HCEC 1CT (cell line): ENCODE measurements at regions not wholly inside any gene's neighbourhood (a gene's known extent, or its start where the extent isn't known, plus 50 kb on each side); places are given as distances from the start of the nearest gene placed in this dataset.
"Not testable (repeated sequence)": the region's sequence is repeated elsewhere in the genome, so short reads cannot be mapped to it uniquely, and the experiment has no call there.

ENCODE experiments used
- DNase-seq: peaks from one replicate; pipeline ENCODE4 v3.0.0-alpha.2; 2017

DNA sequence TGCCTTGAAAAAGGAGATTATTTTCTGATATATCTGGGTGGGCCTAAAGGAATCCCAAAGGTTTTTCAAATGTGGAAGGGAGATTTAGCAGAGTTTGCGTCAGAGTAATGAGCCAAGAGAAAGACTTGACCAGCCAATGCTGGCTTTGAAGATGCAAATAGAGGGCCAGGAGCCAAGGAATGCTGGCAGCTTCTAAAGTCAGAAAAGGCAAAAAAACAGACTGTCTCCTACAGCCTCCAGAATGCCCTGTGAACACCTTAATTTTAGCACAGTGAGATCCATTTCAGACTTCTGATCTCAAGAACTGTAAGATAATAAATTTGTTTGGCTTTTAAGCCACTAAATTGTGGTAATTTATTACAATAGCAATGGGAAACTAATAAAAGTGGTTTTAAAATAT, 122.6 kb upstream of the FREM1 start:
- DNase-seq, result no peak

DNA sequence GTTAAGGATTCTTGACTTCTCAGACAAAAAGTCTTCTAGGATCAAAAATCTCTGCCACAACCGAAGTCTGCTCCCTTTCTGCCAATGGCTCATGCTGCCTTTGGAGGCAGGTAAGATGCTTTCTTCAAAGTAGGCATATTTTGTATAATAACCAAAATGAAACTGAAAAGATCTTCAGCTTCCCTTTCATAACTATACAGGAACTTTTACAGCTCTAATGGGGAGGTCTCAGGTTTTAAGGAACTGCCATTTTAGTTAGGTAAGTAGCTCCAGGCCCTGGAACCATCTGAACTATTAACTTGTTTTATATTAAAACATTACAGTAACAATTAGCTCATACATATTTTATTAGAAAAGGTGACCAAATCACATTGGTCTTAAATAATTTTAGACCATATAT, 110.9 kb upstream of the FREM1 start:
- no peak for DNase-seq

DNA sequence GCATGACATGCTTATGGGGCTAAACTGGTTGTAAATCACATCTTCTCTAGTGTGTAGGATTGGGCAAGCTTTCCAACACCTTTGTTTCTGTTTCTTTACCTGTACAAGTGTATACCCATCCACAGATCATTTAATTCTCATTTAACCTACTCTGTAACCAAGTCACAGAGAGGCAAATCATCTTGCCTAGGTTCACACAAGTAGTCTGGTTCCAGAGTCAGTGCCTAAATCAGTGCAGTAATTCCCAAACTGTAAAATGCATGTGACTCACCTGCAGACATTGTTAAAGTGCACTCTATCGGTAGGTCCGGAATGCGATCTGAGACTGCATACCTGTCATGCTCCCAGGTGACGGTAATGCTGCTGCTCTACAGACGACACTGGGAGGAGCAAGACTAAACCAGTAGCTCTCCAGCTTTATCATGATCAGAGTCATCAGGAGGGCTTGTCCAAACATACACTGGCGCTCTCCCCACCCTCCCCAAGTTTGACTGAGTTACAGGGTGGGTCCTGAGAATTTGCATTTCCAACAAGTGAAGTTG, 107.9 kb upstream of the FREM1 start:
- no peak for DNase-seq

DNA sequence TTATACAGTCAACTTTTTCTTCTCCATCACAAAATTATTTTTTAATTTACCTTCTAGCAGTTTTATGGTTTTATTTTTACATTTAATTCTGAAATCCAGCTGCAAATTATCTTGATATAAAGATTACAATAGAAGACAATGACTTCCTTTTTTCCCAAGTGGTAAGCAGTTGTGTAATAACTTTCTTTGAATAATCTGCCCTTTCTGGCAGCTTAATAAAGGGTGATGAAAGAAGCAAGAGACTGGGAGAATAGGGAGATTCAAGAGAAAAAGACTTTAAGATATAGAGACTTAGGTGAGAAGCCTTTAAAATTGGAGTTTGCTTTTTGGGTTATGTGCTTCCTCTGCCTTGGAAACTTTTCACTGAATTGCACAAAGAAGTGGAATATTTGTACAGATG, 100.4 kb upstream of the FREM1 start:
- DNase-seq, result no peak

DNA sequence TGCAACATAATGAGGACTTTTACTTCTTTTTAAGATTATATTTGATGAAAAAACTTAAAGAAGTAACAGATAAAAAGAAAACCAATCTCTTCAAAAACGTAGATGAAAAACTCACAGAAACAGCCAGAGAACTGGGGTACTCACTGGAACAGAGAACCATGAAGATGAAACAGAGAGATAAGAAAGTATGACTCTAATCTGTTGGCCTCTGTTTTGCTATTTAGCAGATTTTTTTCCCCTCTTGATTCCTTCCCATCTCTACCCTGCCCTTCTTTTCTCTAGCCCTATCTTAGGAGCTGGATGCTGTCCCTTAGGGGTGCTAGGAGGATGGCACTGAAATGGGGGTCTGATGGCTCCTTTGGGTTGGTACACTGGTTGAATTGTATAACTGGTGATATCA, 97.5 kb upstream of the FREM1 start:
- DNase-seq, result no peak

DNA sequence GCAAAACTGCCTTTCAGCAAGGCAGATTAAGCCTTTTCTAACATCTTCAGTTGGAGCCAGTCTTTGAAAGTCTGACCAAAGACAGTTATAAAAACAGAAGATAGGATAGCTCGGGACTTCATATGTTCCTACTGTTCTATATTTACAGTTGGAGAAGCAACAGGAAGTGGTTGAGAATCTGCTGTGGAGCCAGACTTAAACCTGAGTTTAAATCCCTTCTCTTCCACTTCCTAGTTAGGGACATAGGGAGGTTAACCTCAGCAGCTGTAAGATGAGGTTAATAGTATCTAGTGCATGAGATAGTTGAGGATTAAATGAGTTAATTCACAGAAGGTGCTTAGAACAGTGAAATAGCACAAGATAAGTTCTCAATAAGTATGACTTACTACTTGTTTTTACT, 84.5 kb upstream of the FREM1 start:
- no peak for DNase-seq

DNA sequence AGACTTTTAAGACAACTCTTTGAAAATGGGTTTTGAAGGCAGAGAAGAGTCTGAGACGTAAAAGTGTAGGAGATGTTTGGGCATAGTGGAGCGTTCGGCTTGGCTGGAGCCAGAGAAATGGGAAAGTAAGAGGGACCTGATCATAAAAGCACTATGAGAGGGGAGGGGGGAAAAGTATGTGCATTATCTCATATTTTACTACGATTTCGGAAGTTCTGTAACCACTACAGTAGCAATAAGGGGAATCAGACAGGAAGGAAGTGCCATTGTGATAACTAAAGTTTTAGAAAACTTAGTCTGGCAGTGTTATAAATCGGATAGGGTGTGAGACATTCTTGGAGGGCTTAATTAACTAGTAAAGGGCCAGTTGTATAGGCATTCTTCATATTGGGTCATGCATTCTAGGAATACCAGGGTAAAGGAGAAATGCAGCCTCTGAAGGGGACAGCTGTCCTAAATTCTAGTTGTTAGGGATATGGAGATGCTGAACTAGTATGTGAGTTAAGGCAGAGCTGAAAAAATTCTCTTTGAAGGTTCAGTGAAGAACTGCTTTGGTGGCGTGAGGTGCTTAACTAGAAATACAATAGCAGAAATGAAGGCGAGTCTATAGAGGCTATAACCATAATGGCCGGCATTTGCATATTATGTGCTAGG, 83.8 kb upstream of the FREM1 start:
- no peak for DNase-seq

DNA sequence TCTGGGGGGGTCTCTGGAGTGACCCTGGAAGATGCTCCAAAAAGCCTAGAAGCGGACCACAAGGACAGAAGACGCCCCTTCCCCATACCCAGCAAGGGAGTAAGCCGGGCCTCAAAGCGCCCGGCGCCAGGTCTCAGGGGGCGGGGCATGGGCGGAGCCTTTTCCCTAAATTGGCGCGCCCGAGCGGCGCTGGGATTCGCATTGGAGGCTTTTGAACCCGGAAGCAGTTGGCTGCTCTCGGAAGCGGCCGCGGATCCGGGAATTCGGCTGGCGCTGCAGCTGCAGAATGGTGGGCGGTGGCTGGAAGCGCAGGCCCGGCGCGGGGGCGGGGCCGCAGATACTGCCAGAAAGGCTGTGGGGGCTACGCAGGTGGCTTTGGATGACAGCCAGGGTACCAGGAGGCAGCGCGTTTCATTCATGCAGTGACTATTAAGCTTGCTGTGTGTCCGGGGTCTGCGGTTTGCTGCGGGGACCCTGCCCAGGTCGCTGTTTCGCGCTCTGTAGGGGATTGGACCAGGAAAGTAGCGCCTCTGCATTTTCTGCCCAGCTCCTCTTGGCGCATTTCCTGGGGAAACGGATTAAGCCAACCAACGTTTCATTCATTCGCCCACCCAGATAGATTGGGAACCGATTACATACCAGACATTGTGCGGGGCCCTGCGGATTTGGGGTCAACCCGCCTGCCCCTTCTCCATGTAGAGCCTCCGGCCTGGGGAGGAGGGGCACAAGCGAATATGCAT, 83.0 kb upstream of the FREM1 start:
- DNase-seq, result no peak

DNA sequence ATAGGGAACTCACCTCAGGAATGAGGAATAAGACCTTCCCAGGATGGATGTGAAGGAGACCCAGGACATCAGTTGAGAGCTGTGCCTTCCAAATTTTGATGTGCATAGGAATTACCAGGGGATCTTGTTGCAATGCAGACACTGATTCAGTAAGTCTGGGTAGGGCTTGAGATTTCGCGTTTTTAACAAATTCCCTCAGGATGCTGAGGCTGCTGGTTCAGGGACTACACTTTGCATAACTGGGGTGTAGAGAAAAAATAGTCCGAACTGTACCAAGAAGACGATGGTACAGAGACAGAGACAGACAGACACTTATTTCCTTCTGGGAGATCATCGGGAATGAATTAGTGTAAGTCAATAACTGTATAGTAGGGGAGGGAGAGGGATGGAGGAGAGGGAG, 82.3 kb upstream of the FREM1 start:
- DNase-seq, result no peak

DNA sequence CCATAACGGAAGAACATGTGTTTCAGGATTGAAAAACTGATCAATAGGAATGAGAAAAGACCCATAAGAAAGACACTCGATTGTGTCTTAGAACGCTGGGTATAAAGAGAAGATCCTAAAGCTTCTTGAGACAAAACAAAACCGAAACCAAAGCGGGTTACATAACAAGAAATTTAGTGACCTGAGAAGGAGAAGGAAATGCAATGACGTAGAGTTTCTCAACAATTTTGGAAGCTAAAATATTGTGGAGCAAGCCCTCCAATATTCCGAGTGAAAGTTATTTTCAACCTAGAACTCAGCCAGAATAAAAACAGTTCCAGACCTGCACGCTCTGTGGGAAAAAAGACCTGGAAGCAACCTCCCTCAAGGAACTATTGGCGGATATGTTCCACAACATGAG, 81.9 kb upstream of the FREM1 start:
- DNase-seq, result no peak

DNA sequence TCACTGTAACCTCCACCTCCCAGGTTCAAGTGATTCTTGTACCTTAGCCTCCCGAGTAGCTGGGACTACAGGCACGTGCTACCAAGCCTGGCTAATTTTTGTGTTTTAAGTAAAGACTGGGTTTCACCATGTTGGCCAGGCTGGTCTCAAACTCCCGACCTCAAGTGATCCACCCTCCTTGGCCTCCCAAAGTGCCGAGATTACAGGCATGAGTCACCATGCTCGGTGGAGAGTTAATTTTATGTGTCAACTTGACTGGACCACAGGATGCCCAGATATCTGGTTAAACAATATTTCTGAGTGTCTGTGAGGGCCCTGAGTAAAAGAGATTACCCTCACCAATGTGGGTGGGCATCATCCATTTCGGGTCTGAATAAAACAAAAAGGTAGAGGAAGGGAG, 80.4 kb upstream of the FREM1 start:
- DNase-seq, result not testable (repeated sequence)

DNA sequence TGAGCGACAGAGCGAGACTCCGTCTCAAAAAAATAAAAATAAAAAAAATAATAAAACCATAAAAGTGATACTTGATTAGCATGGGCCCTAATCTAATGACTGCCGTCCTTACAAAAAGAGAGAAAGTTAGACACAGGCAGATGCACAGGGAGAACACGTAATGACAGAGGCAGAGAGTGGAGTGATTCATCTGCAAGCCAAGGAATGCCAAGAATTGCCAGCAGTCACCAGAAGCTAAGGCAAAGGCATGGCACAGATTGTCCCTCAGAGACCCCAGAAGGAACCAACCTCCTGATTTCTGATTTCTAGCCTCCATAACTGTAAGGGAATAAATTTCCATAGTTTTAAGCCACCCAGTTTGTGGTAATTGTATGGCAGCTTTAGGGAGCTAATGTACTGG, 79.6 kb upstream of the FREM1 start:
- DNase-seq, result no peak

DNA sequence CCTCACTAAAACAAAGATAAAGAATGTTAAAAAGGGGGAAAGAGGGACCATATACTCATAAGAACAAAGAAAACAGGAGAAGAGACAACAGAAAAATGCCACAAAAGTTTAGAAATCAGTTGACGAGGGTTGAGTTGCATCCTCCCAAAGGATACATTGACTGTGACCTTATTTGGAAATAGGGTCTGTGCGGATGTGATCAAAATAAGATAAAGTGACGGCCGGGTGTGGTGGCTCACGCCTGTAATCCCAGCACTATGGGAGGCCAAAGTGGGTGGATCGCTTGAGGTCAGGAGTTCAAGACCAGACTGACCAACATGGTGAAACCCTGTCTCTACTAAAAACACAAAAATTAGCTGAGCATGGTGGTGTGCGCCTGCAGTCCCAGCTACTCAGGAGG, 79.1 kb upstream of the FREM1 start:
- not testable (repeated sequence) for DNase-seq

DNA sequence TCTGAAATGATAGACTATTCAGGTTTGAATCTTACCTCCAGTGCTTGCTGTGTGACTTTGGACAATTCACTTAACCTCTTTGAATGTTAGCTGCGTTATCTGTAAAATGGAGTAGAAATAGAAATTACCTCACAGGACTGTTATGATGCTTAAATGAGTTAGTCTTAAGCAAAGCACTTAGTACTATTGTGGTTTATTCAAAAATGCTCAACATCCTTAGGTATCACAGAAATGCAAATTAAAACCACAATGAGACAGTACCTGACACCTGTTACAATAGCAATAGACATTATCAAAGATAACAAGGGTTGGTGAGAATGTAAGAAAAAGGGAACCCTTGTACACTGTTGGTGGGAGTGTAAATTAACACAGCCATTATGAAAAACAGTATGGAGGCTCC, 77.6 kb upstream of the FREM1 start:
- DNase-seq, result no peak

DNA sequence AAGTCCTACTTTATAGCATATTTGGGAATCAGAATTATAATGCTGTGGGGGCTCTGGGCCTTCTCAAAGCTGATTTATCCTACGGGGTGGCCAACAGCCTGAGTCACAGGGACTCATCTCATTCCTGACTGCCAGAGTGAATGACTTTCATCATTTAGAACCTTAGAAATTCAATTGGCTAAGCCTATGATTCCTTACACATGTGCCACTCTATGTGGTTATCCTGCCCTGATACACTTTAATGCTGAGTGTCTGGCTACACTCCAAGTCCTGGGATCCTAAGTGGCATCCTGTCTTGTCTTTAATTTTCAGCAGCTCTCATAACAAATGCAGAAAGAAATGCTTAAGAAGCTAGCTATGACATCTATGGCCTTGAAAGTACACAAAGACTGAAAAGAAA, 75.2 kb upstream of the FREM1 start:
- DNase-seq, result no peak

DNA sequence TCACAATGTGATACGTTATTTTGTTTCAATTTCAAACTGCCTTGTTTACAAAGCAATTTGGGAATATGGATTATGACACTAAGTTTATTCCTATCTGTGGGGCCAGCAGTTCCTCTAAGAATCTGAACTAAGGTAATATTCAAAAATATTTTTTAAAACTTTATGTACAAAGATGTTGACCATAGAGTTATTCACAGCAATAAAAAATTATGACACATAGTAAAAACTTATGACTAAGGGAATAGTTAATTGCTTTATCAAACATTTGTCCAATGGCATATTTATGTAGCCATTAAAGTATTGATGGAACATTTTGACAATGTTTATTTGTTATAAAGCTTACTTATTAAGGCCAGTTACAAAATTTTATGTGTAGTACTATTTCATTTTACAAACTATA, 73.4 kb upstream of the FREM1 start:
- DNase-seq, result no peak

DNA sequence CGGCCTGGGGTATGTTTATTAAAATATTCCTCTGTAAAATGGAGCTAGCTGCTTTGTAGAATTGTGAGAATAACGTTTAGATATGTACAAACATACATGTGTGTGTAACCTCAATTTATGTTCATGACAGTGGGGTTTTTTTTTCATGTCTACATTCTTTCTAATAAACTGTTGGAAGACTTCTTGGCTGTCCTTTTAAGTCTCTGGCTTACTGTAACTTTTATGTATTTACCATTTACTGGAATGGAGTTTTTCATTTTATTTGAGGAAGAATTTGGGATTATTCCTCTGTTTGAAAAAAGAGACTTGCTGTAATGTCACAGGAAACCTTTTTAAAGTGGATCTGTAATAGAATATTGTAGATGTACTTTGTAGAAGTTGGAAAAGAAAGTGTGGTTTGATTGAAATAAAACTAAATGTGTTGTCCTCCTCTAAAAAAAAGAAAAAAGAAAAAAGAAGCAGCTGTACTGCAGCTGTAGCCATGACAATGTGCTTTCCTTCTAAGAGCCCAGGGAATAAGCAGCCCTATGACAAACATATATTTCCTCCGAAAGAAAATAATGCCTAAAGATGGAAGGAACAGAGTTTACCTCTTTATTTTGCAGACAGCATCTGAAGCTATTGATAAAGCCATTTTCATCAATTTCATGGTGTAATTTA, 71.2 kb upstream of the FREM1 start:
- no peak for DNase-seq

DNA sequence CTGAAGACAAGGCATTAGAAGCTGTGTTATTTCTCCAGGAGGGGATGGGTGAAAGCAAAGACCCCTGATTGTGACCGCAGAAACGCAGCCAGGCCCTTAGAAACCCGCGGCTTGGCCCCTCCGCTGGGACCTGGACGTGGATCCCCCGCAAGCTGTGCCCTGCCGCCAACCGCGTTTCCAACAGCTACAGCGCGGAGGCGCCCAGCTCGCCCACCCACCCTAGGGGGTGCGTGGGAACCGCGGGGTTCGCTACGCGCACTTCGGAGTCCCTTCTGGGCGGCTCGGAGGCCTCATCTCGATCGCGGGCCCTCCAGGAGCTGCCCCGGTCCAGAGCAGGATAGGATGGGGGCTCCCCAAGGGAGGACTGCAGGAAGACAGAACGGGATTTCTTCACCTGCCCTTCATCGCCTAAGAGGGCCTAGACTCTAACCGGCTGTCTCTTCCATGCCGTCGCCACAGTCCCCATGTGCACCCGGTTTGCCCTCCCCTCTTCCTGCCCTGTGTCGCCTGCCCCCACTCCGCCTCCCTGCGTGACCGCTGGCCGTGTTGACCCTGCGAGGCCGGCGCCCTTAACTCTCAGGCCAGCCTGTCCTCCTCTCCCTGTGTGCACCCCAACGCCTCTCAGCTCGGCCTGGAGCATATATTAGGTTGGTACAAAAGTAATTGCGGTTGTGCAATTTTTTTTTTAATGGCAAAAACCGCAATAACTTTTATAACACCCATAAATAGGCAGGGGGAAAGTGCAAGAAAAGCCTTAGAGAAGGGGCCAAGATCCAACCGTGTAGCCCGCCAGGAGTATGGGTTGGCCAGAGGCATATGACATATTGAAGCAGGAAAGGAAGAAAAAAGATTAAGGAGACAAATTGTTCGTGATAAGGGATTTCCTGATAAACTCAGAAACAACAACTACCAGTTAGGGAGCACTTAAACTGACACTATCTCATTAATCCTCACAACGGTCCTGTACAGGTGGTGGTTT, 68.1 kb upstream of the FREM1 start:
- no peak for DNase-seq

DNA sequence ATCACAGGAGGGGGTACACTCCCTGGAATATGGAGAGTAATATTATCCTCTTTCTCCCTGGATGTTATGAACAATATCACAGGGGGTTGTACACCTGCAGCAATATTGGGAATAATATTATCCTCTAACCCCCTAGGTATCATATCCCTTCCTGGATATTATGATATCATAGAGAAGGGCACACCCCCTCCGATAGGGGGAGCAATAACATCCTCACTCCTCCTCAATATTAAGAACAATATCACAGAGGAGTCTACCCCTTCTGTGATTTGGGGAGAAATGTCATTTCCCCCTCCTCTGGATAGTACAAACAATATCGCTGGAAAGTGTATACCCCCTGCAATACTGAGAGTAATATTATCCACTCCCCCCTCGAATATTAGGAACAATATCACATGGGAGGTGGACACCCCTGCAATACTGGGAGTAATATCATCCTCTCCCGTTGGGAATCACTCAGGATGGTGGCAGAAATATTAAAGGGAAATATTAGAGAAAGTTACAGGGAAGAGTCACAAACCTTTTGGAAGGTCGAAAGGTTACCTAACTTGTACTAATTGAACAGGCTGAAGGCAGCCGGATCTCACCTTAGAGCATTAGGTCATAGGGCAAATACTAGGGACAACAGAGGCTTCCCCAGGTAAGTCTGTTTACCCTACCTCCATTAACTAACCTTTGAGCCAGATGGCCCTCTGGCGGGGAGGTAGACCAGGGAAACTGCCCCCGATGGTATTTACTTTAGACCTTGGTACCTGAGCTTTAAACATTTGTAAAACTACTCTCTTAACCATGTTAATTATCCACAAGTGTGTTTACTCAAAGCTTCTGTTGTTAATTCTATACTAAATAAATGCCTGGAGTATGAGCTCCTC, 57.5 kb upstream of the FREM1 start:
- no peak for DNase-seq

DNA sequence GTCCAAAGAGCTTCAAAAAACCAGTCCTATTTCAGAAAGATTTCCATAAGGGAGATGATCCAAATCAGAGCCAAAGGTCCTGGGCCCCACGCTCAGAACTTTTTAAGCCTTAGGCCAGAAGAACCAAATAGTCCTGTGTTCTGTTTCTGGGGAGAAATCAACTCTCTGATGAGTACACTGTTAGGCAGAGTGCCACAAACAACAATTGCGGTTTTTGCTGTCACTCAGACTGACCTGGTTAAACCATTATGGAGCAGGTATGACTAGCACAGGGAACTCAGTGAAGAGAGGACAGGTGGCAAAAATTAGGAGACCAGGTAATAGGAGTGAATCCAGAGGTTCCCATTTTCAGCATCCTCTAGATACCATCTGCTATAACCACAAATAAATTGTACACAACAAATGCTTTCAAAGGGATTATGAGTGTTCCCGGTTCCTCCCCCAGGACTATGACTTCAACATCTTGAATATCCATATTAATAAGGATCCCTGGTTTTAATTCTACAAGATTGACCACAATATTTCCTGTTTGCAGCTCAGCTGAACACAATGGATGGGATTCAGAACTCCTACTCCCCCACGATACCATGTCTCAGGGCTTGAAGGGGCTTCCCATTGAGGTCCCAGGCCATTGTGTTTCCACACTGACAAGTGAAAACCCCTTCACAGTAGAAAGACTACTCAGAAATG, 52.1 kb upstream of the FREM1 start:
- DNase-seq, result no peak

DNA sequence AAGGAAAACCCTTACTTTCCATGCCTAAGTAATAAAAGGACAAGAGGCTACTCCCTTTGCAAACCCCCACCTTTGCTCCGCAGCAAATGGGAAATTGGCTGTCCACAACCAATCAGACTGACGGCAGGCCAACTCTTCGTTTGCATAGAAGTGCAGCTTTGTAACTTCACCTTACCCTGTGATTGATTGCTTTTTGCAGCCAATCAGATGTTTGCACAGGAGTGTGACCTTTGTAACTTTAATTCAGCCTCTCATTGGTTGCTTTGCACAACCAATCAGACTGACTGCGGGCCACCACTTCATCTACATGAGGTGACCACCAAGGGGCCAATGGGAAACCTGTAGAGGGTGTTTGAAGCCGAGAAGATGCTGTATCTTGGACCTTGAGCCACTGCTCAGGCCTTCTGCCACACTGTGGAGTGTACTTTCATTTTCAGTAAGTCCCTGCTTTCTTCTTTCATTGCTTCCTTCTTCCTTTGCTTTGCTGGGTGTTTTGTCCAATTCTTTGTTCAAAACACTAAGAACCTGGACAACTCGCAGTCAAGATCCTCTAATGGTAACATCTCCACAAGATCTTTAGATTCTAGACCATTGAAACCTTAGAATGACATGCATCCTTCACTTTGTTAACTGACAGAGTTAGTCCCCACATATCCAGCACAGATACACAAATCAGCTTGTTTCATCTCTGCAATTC, 51.3 kb upstream of the FREM1 start:
- no peak for DNase-seq
